MM.1S (cell line): ENCODE measurements at regions not wholly inside any gene's neighbourhood (a gene's known extent, or its start where the extent isn't known, plus 50 kb on each side); places are given as distances from the start of the nearest gene placed in this dataset.

Source experiments
- DNase-seq: peaks from one replicate; pipeline ENCODE4 v3.0.0-alpha.2; 2015
- H2AFZ ChIP-seq: fragments of 300-600 bp; sonication (generic); 2 replicates; pipeline ENCODE4 v1.6.0; 2016; ENCODE audit warnings: antibody characterized with exemption, low read length
- H3F3A ChIP-seq: fragments of 300-600 bp; sonication (generic); 2 replicates; pipeline ENCODE4 v1.6.1; 2016; ENCODE audit warnings: mild to moderate bottlenecking, antibody characterized with exemption, low read length, moderate library complexity, mixed read lengths; ENCODE audit not compliant: insufficient read depth
- H3K27ac ChIP-seq: fragments of 300-600 bp; sonication (generic); 2 replicates; pipeline ENCODE4 v1.5.1; 2016; ENCODE audit warnings: mild to moderate bottlenecking, low read length
- H3K27me3 ChIP-seq: fragments of 300-600 bp; sonication (generic); replicated peaks from 2 replicates; pipeline ENCODE4 v1.6.0; 2016; ENCODE audit warnings: low read length; ENCODE audit not compliant: insufficient read depth
- H3K36me3 ChIP-seq: fragments of 300-600 bp; sonication (generic); replicated peaks from 2 replicates; pipeline ENCODE4 v1.6.1; 2016; ENCODE audit warnings: mild to moderate bottlenecking, low read length, mixed read lengths; ENCODE audit not compliant: insufficient read depth
- H3K4me1 ChIP-seq: fragments of 300-600 bp; sonication (generic); 2 replicates; pipeline ENCODE4 v1.6.1; 2016; ENCODE audit warnings: low read length, mixed read lengths
- H3K4me2 ChIP-seq: fragments of 300-600 bp; sonication (generic); 2 replicates; pipeline ENCODE4 v1.6.0; 2016; ENCODE audit warnings: low read depth, low read length
- H3K4me3 ChIP-seq: fragments of 300-600 bp; sonication (generic); 2 replicates; pipeline ENCODE4 v1.5.1; 2016; ENCODE audit warnings: low read length, mixed read lengths
- H3K79me2 ChIP-seq: fragments of 300-600 bp; sonication (generic); 2 replicates; pipeline ENCODE4 v1.6.1; 2016; ENCODE audit warnings: mixed run types, low read length, mixed read lengths
- H3K9ac ChIP-seq: fragments of 300-600 bp; sonication (generic); 2 replicates; pipeline ENCODE4 v1.6.1; 2016; ENCODE audit warnings: low read length, mixed read lengths
- H3K9me2 ChIP-seq: fragments of 300-600 bp; sonication (generic); replicated peaks from 2 replicates; pipeline ENCODE4 v1.6.1; 2016; ENCODE audit warnings: mild to moderate bottlenecking, low read length, mixed read lengths; ENCODE audit not compliant: insufficient read depth
- H3K9me3 ChIP-seq: fragments of 300-600 bp; sonication (generic); replicated peaks from 2 replicates; pipeline ENCODE4 v1.6.1; 2016; ENCODE audit warnings: mild to moderate bottlenecking, low read length, mixed read lengths; ENCODE audit not compliant: insufficient read depth
- H4K20me1 ChIP-seq: fragments of 300-600 bp; sonication (generic); 2 replicates; pipeline ENCODE4 v1.6.1; 2016; ENCODE audit warnings: mild to moderate bottlenecking, low read length, moderate library complexity, mixed read lengths; ENCODE audit not compliant: insufficient read depth
- CTCF ChIP-seq: fragments of 300-600 bp; sonication (generic); IDR thresholded peaks from 2 replicates; pipeline ENCODE4 v1.5.1; 2016; ENCODE audit warnings: antibody characterized with exemption, low read length, mixed read lengths
- EZH2 ChIP-seq: fragments of 300-600 bp; sonication (generic); optimal IDR thresholded peaks from 2 replicates; pipeline ENCODE3; 2017; ENCODE audit warnings: low read depth, mild to moderate bottlenecking, antibody characterized with exemption, low read length, mixed read lengths
- EZH2phosphoT487 ChIP-seq: fragments of 300-600 bp; sonication (generic); IDR thresholded peaks from 2 replicates; pipeline ENCODE4 v1.6.1; 2018; ENCODE audit warnings: antibody characterized with exemption, low read length

DNA sequence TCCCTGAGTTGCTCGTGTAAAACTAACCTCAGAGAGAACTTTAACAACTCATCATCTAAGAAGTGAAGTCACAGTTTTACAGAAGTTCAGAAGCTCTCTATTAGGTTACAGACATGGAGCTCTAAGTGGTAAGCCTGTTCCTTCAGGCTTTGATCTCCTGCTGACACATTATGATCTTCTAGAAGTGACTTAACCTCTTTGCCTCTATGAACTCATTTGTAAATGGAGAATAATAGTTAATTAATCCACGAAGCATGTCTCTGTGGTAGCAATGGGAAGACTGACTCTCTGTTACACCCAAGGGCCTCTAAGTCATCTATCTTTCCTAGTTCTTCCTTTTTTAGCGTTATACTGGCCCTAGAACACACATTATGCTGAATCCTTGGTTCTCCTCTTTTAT, 157.9 kb upstream of the NRIP1 start:
- DNase-seq, result no peak
- H3K4me2 ChIP-seq, result no peak overlapping the region
- H3K9me3 ChIP-seq, result no peaks in the 10 kb centered on the region
- no peaks in the 10 kb centered on the region for H3K79me2 ChIP-seq
- no peak overlapping the region for H3K4me3 ChIP-seq
- no peaks in the 10 kb centered on the region for H4K20me1 ChIP-seq
- no peak for TF ChIP-seq EZH2
- TF ChIP-seq EZH2phosphoT487, result no peak
- no peak for TF ChIP-seq CTCF
- no peaks in the 10 kb centered on the region for H3F3A ChIP-seq
- no peak overlapping the region for H3K9ac ChIP-seq
- no peak overlapping the region for H2AFZ ChIP-seq
- no peaks in the 10 kb centered on the region for H3K36me3 ChIP-seq
- H3K9me2 ChIP-seq, result no peaks in the 10 kb centered on the region
- no peak overlapping the region for H3K27ac ChIP-seq
- no peaks in the 10 kb centered on the region for H3K27me3 ChIP-seq
- no peaks in the 10 kb centered on the region for H3K4me1 ChIP-seq

- no peak for DNase-seq
- Histone ChIP-seq H2AFZ (no peak overlapping the region), H3K79me2 (no peaks in the 10 kb centered on the region), H3F3A (no peaks in the 10 kb centered on the region), H4K20me1 (no peaks in the 10 kb centered on the region), H3K27ac (no peak overlapping the region), H3K4me1 (no peaks in the 10 kb centered on the region), H3K36me3 (no peaks in the 10 kb centered on the region), H3K9me3 (no peaks in the 10 kb centered on the region), H3K9me2 (no peaks in the 10 kb centered on the region), H3K4me2 (no peak overlapping the region), H3K4me3 (no peak overlapping the region), H3K9ac (no peak overlapping the region), H3K27me3 (no peaks in the 10 kb centered on the region)
- TF ChIP-seq EZH2phosphoT487, result no peak
- TF ChIP-seq EZH2, result no peak
- no peak for TF ChIP-seq CTCF
Measured at GRCh38 chr21:15224346-15225086, 159.7 kb upstream of the NRIP1 start.

- H3K4me3 ChIP-seq, result no peak overlapping the region
- no peaks in the 10 kb centered on the region for H3K9me3 ChIP-seq
- no peaks in the 10 kb centered on the region for H3F3A ChIP-seq
- H3K4me2 ChIP-seq, result no peak overlapping the region
- no peak overlapping the region for H2AFZ ChIP-seq
- no peaks in the 10 kb centered on the region for H3K36me3 ChIP-seq
- DNase-seq, result no peak
- H3K9ac ChIP-seq, result no peak overlapping the region
- H4K20me1 ChIP-seq, result no peaks in the 10 kb centered on the region
- no peaks in the 10 kb centered on the region for H3K27me3 ChIP-seq
- no peak overlapping the region for H3K27ac ChIP-seq
- no peak for TF ChIP-seq EZH2phosphoT487
- TF ChIP-seq EZH2, result no peak
- no peak for TF ChIP-seq CTCF
- no peaks in the 10 kb centered on the region for H3K9me2 ChIP-seq
- no peaks in the 10 kb centered on the region for H3K79me2 ChIP-seq
- H3K4me1 ChIP-seq, result no peaks in the 10 kb centered on the region
Measured at GRCh38 chr21:15227919-15228318, 163.1 kb upstream of the NRIP1 start.
